ENCODE measurements at regions not wholly inside any gene's neighbourhood (a gene's known extent, or its start where the extent isn't known, plus 50 kb on each side); places are given as distances from the start of the nearest gene placed in this dataset.

GRCh38 chr5:145222622-145223021 lies 612.5 kb downstream of the PRELID2 start:
- TF ChIP-seq EHMT2 (IDR thresholded peaks at IDR 0.05; ENCODE audit: low read depth): no peak
- no peak for TF ChIP-seq CTCF (IDR thresholded peaks at IDR 0.05)
- TF ChIP-seq POLR2A (IDR thresholded peaks at IDR 0.05; ENCODE audit: low read length): no peak
- no peak for TF ChIP-seq ATOH8 (CRISPR knock-in tag; IDR thresholded peaks at IDR 0.05; ENCODE audit: low read depth)
- no peak for TF ChIP-seq RFX5 (IDR thresholded peaks at IDR 0.05)
- no peak for TF ChIP-seq HDAC2 (IDR thresholded peaks at IDR 0.05)

Data from A549 (cell line).